Stimulated activated CD8-positive, alpha-beta memory T cell treated with anti-CD3 and anti-CD28 coated beads, Interleukin-15, amount 100 ng/mL, for 4 hours (primary cell): ENCODE measurements at regions not wholly inside any gene's neighbourhood (a gene's known extent, or its start where the extent isn't known, plus 50 kb on each side); places are given as distances from the start of the nearest gene placed in this dataset.
"Not testable (repeated sequence)": the region's sequence is repeated elsewhere in the genome, so short reads cannot be mapped to it uniquely, and the experiment has no call there.

ENCODE experiments used
- DNase-seq, 2 donors: peaks; one replicate each; pipeline ENCODE4 v3.0.0-alpha.2; 2020; ENCODE audit warnings: low read depth in 2 of 2

DNA sequence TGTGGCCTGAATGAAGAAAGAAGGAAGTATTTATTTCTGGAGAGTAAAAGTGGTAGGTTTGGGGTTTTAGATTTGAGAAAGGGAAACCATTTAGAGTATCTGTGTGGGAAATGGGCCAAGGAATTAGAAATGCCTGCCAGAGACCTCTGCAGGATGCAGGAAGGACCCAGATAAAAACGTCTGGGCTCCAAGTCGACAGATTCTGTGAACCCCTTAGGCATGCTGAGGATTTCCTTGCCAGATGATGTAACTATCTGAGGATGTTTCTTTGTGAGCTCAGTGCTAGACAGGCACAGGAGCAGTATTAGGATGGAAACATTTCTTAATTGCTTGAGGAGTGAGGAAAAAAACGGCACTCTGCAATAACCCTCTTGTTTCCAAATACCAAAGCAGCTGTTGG is 251.8 kb upstream of the DMRT1 start:
- DNase-seq, result no peak

DNA sequence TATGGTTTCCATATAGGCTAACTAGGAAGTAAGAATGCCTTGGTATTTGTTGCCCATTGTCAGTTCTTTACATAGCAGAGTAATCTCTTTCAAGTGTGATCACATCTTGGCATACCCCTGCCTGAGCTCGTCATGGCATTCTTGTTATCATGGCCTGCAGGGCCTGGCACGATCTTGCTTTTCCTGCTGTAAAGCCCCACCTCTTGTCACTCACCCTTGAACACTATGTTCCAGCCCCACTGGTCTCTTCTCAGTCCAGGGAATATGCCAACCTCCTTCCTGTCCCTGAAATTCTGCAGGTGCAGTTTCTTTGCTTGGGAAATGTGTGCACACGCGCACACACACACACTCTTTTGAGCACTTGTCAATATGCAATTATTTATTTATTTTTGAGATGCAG is 250.2 kb upstream of the DMRT1 start:
- DNase-seq, result no peak

DNA sequence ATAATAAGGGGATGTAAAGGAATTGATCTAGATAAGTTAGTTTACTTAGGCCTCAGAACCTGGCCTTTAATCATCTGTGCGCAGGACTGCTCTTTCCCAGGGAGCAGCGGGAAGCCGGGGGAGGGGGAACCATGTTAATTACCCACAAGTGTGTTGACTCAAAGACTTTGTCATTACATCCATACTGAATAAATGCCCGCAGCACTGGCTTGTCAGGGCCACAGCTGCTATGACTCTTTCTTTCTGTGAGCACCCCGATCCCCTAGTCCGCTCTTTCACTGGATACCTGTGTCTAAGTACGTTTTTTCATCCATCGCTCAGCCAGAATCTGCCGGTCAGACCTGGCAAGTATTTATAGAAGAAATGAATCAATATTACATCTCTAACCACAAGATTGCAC is 249.3 kb upstream of the DMRT1 start:
- no peak for DNase-seq

DNA sequence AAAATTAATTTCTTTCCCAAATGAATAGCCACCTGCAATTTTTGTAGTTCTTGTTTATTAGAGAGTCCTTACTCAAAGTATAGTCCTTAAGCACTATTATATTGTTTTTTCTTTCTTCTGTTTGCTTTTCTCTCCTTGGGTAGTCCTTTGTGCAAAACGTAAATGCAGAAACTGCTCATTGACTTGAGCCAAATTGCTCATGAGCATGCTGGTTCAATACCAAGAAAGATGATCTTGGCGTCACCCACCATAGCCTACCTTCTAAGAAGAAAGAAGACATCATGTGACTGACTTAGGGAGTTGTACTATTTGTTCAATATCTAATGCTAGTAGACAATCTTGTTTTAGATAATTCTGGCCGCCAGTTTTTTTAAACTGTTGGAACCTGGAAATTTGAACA is 248.8 kb upstream of the DMRT1 start:
- DNase-seq, result no peak

DNA sequence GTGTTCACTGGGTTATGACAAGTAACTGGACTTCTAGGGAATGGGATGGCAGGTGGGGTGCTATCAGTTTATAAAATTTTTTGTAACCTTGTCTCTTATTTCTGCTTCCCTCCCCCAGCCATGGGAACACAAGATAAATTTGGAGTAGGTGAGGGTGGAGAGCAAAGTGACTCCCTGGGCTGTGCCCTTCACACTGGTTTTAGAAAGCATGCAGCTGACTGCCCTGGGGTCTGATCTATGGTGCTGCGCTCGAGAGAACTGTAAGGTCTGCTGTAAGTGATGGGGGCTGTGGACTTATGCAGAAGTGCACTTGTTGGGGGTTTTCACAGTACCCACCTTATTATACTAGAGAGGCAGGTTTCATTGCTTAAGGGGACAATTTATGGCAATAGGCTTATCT is 247.7 kb upstream of the DMRT1 start:
- no peak for DNase-seq

DNA sequence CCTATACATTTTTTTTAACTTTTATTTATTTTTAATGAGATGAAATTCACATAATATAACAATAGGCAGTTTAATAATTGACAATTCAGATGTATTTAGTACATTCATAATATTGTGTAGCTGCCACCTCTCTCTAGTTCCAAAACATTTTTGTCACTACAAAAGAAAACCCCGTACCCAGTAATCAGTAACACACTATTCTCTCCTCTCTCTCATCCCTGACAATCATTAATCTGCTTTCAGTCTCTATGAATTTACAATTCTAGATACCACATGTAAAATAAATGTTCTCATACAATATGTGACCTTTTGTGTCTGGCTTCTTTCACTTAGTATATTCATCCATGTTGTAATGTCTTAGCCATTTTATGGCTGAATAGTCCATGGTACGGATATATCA is 244.8 kb upstream of the DMRT1 start:
- no peak for DNase-seq

DNA sequence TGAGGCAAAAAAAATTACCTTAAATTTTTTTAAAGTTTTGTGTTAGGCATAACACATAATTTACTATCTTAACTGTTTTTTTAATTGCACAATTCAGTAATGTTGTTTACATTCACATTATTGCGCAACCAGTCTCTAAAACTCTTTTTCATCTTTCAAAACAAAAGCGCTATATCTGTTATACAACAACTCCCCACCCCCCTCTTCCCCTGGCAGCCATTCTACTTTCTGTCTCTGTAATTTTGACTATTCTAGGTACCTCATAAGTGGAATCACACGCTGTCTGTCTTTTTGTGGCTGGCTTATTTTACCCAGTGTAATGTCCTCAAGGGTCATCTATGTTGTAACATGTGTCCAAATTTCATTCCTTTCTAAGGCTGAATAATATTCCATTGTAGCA is 241.5 kb upstream of the DMRT1 start:
- no peak for DNase-seq

DNA sequence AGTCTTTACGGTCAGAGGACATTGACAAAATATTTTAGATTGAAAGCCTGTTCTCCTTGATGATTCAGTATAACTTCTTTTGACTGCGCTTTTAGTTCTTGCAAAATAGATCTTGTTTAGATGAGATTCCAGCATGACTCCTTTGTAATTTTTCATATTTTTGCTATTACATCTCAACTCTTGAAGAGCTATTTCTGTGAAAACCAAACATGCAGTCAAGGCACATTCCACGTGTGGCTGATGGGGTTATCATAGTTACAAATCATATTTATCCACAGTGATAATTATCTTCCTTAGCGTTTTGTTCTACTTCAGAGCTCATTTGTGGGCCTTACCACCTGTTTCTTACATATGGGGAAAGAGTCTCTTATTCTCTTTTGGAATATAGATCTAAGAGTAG is 238.8 kb upstream of the DMRT1 start:
- DNase-seq, result no peak

DNA sequence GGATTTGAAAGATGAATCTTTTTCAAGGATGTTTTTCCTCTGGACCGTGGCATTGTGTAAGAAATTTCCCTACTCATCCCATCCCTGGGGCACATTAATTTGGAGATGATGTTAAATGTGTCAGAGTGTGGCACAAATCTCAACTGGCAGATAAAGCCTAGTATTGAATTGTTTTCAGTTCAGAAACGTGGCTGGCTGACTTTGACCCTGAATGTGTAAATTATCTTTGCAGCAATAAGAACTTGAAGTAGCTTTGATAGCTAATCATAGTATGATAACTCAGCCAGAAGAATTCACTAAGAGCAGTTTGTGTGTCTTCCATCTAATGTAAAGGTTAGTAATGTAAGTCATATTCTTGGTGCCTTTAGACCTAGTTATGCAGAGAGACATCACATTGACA is 238.4 kb upstream of the DMRT1 start:
- no peak for DNase-seq

DNA sequence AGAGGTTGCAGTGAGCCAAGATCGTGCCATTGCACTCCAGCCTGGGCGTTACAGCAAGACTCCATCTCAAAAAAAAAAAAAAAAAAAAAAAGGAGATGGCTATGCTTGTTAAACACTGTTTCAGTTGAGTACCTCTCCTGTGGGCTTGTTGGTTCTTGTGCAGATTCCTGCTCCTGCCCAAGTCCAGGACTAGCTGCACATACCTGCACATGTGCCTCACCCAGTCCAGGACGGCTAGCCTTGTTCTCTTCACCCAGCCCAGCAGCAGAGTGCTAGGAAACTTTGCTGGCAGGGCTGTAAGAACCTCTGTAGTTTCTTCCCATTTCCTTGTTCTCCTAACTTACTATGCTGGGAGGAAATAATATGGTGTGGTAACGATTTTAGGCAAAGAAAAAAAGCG is 234.1 kb upstream of the DMRT1 start:
- DNase-seq, result no peak

DNA sequence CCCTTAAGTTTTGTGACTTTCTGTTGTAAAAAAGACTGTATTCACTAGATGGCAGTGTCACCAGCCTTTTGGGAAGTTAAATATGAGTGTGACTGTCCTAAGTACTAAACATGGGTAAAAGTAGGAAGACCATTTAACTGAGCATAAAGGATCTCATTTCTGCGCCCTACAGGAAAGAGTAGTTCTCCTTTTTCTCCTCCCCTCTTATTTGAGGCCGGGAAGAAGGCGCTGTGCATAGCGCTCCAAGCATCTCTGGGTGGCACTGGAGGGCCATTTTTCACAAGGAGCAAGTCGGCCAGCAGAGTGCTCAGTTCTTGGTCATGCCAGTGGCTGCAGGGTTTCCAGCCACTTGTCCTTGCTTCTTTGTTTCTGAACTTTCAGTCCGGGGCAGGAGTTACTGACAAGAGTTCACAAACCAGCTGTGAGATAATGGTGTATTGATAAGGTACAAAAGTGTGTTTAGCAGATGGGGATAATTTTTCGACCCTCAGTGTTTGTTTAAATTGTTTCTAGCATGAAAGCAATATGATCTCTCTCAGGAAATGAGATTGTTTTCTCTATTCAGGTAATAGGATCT is 227.6 kb upstream of the DMRT1 start:
- no peak for DNase-seq

DNA sequence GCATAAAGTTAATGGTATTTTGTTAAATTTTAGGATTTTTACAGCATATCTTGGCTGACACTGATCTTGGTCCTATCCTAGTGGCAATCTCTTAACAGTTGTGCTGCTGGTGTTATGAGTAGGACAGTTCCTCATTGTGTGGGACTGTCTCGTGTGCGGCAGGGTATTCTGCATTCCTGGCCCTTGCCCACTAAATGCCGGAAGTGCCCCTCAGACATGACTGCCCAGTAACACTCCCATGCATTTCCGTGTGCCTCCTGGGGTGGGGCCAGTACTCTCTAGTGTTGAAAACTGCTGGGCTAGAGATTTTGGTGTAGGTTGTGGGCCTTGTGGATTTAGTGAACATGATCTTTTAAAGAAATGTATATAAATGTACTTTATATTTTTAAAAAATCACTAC is 227.1 kb upstream of the DMRT1 start:
- no peak for DNase-seq

DNA sequence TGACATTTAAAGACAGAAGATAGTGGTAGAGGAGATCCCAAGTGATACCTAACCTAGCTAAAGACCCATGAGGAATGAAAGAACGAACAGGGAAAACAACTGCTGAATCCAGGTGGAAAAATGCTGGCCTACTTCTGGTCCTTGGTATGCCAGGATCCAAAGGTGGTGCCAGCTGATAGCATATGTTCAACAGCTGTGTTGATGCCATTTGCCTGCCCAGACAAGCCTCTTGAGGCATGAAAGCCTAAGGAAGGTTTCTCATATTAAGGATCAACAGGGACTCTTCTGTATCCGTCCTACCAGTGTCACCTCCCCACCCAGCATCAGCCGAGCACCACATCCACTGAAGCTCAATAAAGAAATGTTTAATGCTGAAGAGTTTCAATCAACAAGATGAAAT is 225.7 kb upstream of the DMRT1 start:
- no peak for DNase-seq

DNA sequence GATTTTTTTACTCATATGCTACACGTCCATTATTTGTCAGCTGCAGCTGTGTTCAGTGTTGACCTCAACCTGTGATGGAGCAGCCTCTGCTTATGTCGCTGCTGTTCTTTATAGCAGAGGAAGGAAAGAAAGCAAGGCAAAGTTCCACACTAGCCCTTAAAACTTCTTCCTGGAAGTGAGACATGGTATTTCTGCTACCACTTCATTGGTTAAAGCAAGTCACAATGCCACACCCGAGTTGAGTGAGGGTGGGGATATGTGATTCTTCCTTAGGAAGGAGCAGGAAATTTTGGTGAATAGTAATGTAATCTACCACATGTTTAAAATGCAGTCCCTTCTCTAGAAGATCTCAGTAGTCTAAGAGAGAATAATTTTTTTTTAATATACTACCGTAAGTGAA is 224.8 kb upstream of the DMRT1 start:
- no peak for DNase-seq

DNA sequence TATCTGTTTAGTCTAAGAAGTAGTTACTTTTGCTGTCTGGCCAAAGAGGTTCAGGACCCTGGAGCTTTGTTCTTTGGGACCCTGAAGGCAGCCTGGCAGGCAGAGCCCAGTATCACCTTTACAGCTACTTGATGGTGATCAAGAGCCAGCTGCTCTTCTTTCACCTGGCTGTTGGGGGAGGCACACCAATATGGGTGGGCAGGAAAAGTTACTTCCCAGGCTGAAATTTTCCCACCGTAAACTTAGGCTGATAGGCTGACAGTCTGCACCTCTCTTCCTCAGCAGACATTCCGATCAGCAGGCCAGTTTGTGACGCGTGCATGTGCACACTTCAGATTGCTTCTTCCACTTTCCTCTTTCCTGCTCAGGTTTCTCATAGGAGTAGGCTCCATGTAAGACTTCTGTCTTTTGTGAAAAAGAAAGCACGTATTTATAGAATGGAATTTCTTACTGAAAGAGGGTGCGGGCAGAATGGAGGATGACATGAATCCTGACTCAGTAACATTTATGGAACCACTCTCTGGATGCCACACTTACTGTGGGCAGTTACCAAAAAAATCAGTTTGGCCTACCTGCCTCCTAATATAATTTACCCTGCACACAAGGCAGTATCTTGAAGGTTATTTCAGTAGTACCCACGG is 223.9 kb upstream of the DMRT1 start:
- DNase-seq, result no peak

DNA sequence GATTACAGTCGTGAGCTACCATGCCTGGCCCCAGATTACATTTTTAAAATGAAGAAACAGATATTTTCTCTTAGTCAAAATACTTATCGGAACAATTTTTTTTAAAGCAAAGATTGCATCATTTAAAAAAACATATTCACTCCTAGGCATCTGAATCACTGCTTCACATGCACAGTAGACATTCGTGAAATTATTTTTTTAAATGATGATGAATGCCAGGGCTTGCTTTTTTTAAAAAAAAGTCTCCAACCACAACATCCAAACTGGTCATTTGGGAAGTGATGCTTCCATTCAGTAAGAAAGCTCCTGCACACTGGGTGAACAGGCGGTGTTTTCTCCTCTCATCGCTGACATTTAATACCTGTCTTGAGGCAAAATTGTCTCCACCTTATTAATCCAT is 223.0 kb upstream of the DMRT1 start:
- no peak for DNase-seq

DNA sequence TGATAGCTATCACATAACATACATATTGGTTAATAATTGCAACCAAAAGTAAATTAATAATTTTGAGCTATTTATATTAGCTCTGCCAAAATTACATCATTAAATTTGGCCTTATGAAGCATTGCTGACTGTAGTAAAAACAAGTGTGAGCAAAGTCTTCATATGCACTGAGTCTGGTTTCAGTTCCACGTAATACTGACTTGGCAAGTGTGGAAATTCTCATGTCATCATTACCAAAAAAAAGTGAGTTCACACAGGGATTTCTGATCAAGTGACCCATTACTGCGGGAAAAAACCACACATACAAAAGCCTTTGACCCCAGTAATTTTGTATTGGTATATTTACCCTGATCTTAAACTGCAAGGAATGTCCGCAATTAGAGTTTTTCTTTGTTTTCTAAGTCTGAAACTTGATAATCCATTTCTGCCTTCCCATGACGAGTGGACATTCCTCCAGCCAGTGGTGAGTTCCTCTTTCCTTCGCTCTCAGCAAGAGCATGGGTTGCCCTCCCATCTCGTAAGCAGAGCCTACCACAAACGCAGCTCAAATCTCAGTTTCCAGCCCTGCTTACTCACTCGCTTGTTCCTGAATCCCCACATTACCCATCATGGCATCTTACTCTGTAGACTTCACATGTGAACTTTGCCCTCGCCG is 220.2 kb upstream of the DMRT1 start:
- DNase-seq, result no peak

DNA sequence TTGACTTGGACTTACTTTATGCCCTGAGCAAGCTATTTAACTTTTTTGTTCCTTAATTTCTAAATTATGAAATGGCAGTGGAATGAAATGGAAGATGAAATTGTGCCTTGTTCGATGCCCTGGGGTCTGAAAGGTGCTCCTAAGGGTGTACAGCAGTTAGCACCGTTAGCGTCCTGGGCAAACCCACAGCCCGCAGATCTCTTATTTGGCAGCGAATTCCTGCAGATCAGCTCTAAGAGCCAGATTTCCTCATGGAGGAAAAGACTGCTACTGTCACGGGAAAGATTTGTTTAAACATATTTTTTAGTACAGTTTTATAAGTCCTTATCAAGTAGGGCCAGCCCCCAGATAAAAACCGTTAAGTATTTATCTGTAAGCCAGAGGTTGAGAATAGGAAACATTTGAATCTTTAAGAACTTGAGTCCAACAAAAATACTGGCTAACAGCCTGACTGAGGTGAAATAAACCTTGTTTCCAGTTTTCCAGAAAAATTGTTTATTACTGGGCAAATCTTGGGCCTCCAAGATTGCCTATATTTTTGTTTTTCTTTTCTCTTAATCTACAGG is 216.5 kb upstream of the DMRT1 start:
- no peak for DNase-seq

DNA sequence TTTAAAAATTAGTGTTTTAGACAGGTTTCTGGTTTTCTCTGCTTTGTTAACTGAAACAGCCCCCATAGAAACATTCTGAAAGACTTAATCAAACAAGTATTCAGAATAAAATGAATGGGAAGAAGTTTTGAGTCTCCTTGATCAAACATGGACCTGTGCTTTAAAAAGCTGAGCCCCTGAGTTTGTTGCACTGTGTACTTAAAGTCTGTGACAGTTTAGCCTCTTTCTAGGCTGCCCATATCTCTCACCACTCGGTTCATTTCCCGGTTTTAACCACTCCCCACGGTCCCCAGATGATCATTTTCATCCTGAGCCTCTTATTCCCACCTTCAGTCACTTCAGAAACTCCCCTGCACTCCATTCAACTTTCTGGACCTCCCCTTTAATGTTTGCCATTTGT is 215.9 kb upstream of the DMRT1 start:
- DNase-seq, result no peak

DNA sequence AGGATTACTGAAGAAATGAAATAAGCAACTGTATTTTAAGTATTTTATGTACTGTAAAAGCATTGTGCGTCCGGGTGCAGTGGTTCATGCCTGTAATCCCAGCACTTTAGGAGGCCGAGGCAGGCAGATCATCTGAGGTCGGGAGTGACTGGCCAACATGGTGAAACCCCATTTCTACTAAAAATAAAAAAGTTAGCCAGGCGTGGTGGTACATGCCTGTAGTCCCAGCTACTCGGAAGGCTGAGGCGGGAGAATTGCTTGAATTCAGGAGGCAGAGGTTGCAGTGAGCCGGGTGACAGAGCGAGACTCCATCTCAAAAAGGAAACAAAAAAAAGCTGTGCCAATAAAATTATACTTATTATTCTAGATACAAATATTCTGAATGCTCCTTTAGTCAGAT is 215.4 kb upstream of the DMRT1 start:
- not testable (repeated sequence) for DNase-seq

DNA sequence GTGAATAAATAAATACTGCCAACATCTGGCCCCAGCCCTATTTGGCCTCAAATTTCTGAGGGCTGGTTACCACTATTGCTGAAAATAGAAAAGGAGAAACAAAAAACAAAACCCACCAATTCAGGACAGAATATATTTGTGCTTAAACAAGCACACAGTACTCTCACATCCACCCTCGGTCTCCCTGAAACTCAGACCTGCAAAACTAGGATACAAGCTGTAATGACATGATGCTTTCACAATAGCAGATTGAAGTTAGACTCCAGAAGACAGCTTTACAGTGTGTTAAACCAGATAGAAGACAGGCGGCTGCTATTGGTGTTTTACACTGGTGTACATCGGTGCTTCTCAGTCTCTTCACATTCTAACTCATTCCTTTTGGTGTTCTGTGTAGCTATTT is 214.9 kb upstream of the DMRT1 start:
- DNase-seq, result no peak

DNA sequence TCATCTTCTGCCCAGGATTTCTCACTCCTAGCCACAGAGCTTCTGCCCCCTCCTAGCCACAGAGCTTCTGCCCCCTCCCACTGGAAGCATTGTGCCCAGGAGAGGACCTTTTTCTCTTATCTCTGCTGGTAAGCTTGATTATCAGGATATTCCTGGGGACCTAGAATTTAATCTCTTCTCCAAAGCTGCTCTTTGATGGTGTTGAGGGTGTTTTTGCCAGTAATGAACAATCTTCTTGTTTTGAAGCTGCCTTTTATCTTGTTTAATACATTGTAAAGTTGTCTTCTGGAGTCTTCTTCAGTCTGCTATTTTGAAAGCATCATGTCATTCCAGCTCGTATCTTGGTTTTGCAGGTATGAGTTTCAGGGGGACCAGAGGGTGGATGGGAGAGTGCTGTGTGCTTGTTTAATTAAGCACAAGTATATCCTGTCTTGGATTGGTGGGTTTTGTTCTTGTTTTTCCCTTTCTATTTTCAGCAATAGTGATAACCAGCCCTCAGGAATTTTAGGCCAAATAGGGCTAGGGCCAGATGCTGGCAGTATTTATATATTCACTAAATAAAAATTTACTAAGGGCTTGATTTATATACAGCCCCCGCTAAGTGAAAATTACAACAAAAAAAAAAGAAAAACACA is 214.0 kb upstream of the DMRT1 start:
- DNase-seq, result no peak

DNA sequence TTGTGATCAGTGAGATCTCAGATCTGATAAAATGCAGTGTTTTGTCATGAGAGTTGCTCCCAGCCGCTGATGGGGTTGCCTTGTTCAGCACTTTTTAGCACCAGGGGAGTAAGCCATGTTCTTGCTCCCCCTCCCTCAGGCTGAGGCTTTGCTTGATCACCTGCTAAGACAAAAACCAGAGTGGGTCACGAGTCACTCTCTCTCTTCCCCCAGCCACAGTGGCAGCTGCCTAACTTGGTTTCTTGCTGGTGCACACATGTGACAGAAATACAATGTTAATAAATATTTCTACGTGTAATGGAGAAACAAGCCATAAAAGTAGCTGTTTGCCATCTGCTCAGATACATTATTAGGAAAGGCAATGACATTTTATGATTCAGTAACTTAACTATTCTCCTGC is 212.4 kb upstream of the DMRT1 start:
- DNase-seq, result no peak
